ENCODE measurements at regions not wholly inside any gene's neighbourhood (a gene's known extent, or its start where the extent isn't known, plus 50 kb on each side); places are given as distances from the start of the nearest gene placed in this dataset.
A peak's percentile ranks its signal among the peaks of the same experiment; 100 is the strongest.

- Histone ChIP-seq H3K27me3 (replicated peaks in 1 of 4; ENCODE audit: control insufficient read depth in 3 of 4, extremely low read depth in 1 of 4, insufficient read depth in 3 of 4, low read length in 3 of 4) (no peaks in the 10 kb centered on the region), H3K14ac (ENCODE audit: insufficient read length) (no peak overlapping the region), H3K23me2 (ENCODE audit: low read depth, low read length) (no peaks in the 10 kb centered on the region), H3K36me3 (ENCODE audit: control insufficient read depth in 2 of 4, insufficient read depth in 4 of 4, low read length in 3 of 4) (no peaks in the 10 kb centered on the region), H3K79me1 (ENCODE audit: low read depth, low read length) (no peaks in the 10 kb centered on the region), H3K4me2 (ENCODE audit: insufficient read depth in 1 of 2, low read depth in 2 of 2, low read length in 2 of 2) (no peak overlapping the region), H4K5ac (ENCODE audit: insufficient read length, low read depth, low read length) (no peak overlapping the region), H4K8ac (ENCODE audit: extremely low read depth, insufficient read depth, low read length) (no peak overlapping the region), H2BK15ac (ENCODE audit: low read length) (no peak overlapping the region), H3K4ac (replicated peaks; ENCODE audit: insufficient read length, low read depth, low read length) (no peak overlapping the region), H4K20me1 (replicated peaks in 1 of 2; ENCODE audit: control insufficient read depth in 1 of 2, insufficient read depth in 2 of 2, low read length in 2 of 2) (no peaks in the 10 kb centered on the region), H3K23ac (ENCODE audit: insufficient read length) (no peak overlapping the region), H3K27ac (ENCODE audit: low read depth, low read length) (no peak overlapping the region), H3K56ac (replicated peaks; ENCODE audit: insufficient read length, low read depth, low read length) (no peak overlapping the region), H2BK12ac (ENCODE audit: low read depth, low read length) (no peak overlapping the region), H3K9me3 (ENCODE audit: insufficient read depth in 2 of 2, low read depth in 1 of 2, low read length in 1 of 2) (no peaks in the 10 kb centered on the region), H3K18ac (ENCODE audit: extremely low read depth, low read length) (no peak overlapping the region), H2AFZ (ENCODE audit: low read length) (no peak overlapping the region), H3K79me2 (ENCODE audit: control insufficient read depth in 1 of 2, insufficient read depth in 2 of 2, low read length in 2 of 2) (no peaks in the 10 kb centered on the region), H2BK20ac (ENCODE audit: low read length) (no peak overlapping the region), H3K4me3 (ENCODE audit: extremely low read depth in 1 of 4, insufficient read depth in 2 of 4, low read depth in 3 of 4, low read length in 4 of 4) (no peak overlapping the region), H2AK5ac (ENCODE audit: low read depth, low read length) (no peak overlapping the region), H2BK120ac (replicated peaks; ENCODE audit: low read depth, low read length) (no peak overlapping the region), H2BK5ac (ENCODE audit: low read depth, low read length) (no peak overlapping the region), H4K91ac (replicated peaks; ENCODE audit: insufficient read length, low read length) (no peak overlapping the region), H3K9ac (replicated peaks in 1 of 4; ENCODE audit: extremely low read depth in 1 of 4, low read depth in 3 of 4, low read length in 3 of 4) (no peak overlapping the region), H3K4me1 (replicated peaks in 1 of 4; ENCODE audit: control insufficient read depth in 3 of 4, insufficient read depth in 4 of 4, low read length in 3 of 4) (peaks cover 0 to 4% (median under 1%) of the 10 kb centered on the region in 4 experiments; a peak in 1 of 7 replicates)
- CTCF ChIA-PET (ENCODE audit: partially characterized antibody): interaction anchor here (0.6 to 3.0 kb wide), 25 partner anchors 10 to 264 kb away, joined by 3 to 30 read pairs (median 4); no protein-coding TSS in a partner anchor
- peak; percentile 81 for FAIRE-seq
- POLR2A ChIA-PET (ENCODE audit: partially characterized antibody): no interaction called here
- DNase-seq (ENCODE audit: low read depth in 1 of 2, low spot score in 2 of 2): no peak
- WGBS, 2 experiments (ENCODE audit: extremely low coverage in 1 of 2, insufficient coverage in 1 of 2, insufficient read length in 1 of 2, insufficient replicate concordance in 2 of 2, low coverage in 1 of 2, low lambda C conversion rate in 2 of 2, missing lambda C conversion rate in 1 of 2): 74% methylated on average over 5 of the region's 5 CpGs; no CpG with 5 or more reads in 1 of the 2 experiments
- TF ChIP-seq RAD21 (IDR thresholded peaks at IDR 0.05 in 1 of 2, conservative IDR thresholded peaks at IDR 0.05 in 1 of 2; ENCODE audit: low read depth in 2 of 2, low read length in 2 of 2) (peak; percentile 35 to 39; a peak in 3 of 4 replicates), SIX5 (IDR thresholded peaks at IDR 0.05; ENCODE audit: low read depth, low read length) (no peak), ASH2L (IDR thresholded peaks at IDR 0.05; ENCODE audit: low read length) (no peak), SP2 (IDR thresholded peaks at IDR 0.05; ENCODE audit: low read length) (no peak), EP300 (IDR thresholded peaks at IDR 0.05; ENCODE audit: borderline replicate concordance in 1 of 2, low read depth in 2 of 2, low read length in 2 of 2) (no peak), CBX8 (IDR thresholded peaks at IDR 0.05; ENCODE audit: borderline replicate concordance, low read depth, low read length) (no peak), CHD2 (IDR thresholded peaks at IDR 0.05; ENCODE audit: low read length) (no peak), ATF2 (IDR thresholded peaks at IDR 0.05; ENCODE audit: low read length) (no peak), YY1 (IDR thresholded peaks at IDR 0.05; ENCODE audit: low read depth, low read length) (no peak), ZNF274 (IDR thresholded peaks at IDR 0.05; ENCODE audit: borderline replicate concordance, extremely low read depth, low read length) (no peak)
Measured at GRCh38 chr10:61606959-61607907, 55.5 kb upstream of the CABCOCO1 start.

Data from H1 (cell line).